OCI-LY1 (cell line): ENCODE measurements at regions not wholly inside any gene's neighbourhood (a gene's known extent, or its start where the extent isn't known, plus 50 kb on each side); places are given as distances from the start of the nearest gene placed in this dataset.

ENCODE experiments used
- H2AFZ ChIP-seq: fragments of 200-600 bp; sonication (generic), shearing (Covaris generic); 2 replicates; pipeline ENCODE4 v1.6.0; 2014; ENCODE audit warnings: antibody characterized with exemption, mild to moderate bottlenecking, low read length
- H3F3A ChIP-seq: fragments of 200-600 bp; sonication (generic), shearing (Covaris generic); 2 replicates; pipeline ENCODE4 v1.6.0; 2014; ENCODE audit warnings: mild to moderate bottlenecking, antibody characterized with exemption, low read length, moderate library complexity; ENCODE audit not compliant: insufficient read depth
- H3K27ac ChIP-seq: fragments of 200-600 bp; sonication (generic); 2 replicates; pipeline ENCODE4 v1.5.1; 2014; ENCODE audit warnings: low read length, mixed run types, mild to moderate bottlenecking, low read depth; ENCODE audit not compliant: poor library complexity, severe bottlenecking
- H3K27me3 ChIP-seq: fragments of 200-600 bp; sonication (generic); 2 replicates; pipeline ENCODE4 v1.6.0; 2014; ENCODE audit warnings: antibody characterized with exemption, mild to moderate bottlenecking, low read length, moderate library complexity; ENCODE audit not compliant: insufficient read depth
- H3K36me3 ChIP-seq: fragments of 200-600 bp; sonication (generic); 2 replicates; pipeline ENCODE4 v1.6.1; 2014; ENCODE audit warnings: mild to moderate bottlenecking, antibody characterized with exemption, low read length, moderate library complexity, mixed read lengths; ENCODE audit not compliant: insufficient read depth
- H3K4me1 ChIP-seq: fragments of 200-600 bp; sonication (generic); 2 replicates; pipeline ENCODE4 v1.5.1; 2014; ENCODE audit warnings: mild to moderate bottlenecking, low read length, moderate library complexity; ENCODE audit not compliant: insufficient read depth, severe bottlenecking
- H3K4me2 ChIP-seq: fragments of 200-600 bp; sonication (generic), shearing (Covaris generic); 2 replicates; pipeline ENCODE4 v1.6.1; 2014; ENCODE audit warnings: low read length
- H3K4me3 ChIP-seq: fragments of 200-600 bp; sonication (generic); 2 replicates; pipeline ENCODE4 v1.5.1; 2014; ENCODE audit warnings: low read length, low read depth, mild to moderate bottlenecking, mixed read lengths; ENCODE audit not compliant: poor library complexity, severe bottlenecking
- H3K79me2 ChIP-seq: fragments of 200-600 bp; shearing (Covaris generic); 2 replicates; pipeline ENCODE4 v1.6.1; 2016; ENCODE audit warnings: mixed run types, low read length, mixed read lengths; ENCODE audit not compliant: insufficient read depth
- H3K9ac ChIP-seq: fragments of 200-600 bp; sonication (generic), shearing (Covaris generic); 2 replicates; pipeline ENCODE4 v1.6.1; 2014; ENCODE audit warnings: mild to moderate bottlenecking, low read length, mixed read lengths
- H3K9me2 ChIP-seq: fragments of 200-600 bp; sonication (generic), shearing (Covaris generic); 2 replicates; pipeline ENCODE4 v1.6.1; 2014; ENCODE audit warnings: low read depth, mild to moderate bottlenecking, low read length, mixed read lengths
- H3K9me3 ChIP-seq: fragments of 200-600 bp; shearing (Covaris generic); 2 replicates; pipeline ENCODE4 v1.6.1; 2014; ENCODE audit warnings: low read length, mixed read lengths
- H4K20me1 ChIP-seq: fragments of 200-600 bp; sonication (generic), shearing (Covaris generic); 2 replicates; pipeline ENCODE4 v1.6.0; 2016; ENCODE audit warnings: mild to moderate bottlenecking, low read length; ENCODE audit not compliant: insufficient read depth
- CTCF ChIP-seq: fragments of 200-600 bp; sonication (generic), shearing (Covaris generic); IDR thresholded peaks from 2 replicates; pipeline ENCODE4 v1.5.1; 2017; ENCODE audit warnings: mild to moderate bottlenecking, antibody characterized with exemption, low read length, moderate library complexity, mixed read lengths
- EZH2 ChIP-seq: fragments of 200-600 bp; sonication (generic), shearing (Covaris generic); IDR thresholded peaks from 2 replicates; pipeline ENCODE4 v1.8.0; 2017; ENCODE audit warnings: borderline replicate concordance, mixed run types, mild to moderate bottlenecking, antibody characterized with exemption, low read length, moderate library complexity, mixed read lengths

- H2AFZ ChIP-seq, result no peak overlapping the region
- no peak overlapping the region for H3K9ac ChIP-seq
- H3K4me1 ChIP-seq, result no peaks in the 10 kb centered on the region
- no peaks in the 10 kb centered on the region for H3K36me3 ChIP-seq
- H3K4me2 ChIP-seq, result no peak overlapping the region
- H3K9me3 ChIP-seq, result no peaks in the 10 kb centered on the region
- H3K4me3 ChIP-seq, result no peak overlapping the region
- no peaks in the 10 kb centered on the region for H3K27me3 ChIP-seq
- H3K9me2 ChIP-seq, result peaks cover 4% of the 10 kb centered on the region
- H3K79me2 ChIP-seq, result no peaks in the 10 kb centered on the region
- TF ChIP-seq EZH2, result no peak
- TF ChIP-seq CTCF, result no peak
- H3F3A ChIP-seq, result no peaks in the 10 kb centered on the region
- H4K20me1 ChIP-seq, result no peaks in the 10 kb centered on the region
- H3K27ac ChIP-seq, result no peak overlapping the region
Measured at GRCh38 chr7:118845791-118846190, 621.3 kb downstream of the ANKRD7 start.

- H3K9ac ChIP-seq, result no peak overlapping the region
- no peaks in the 10 kb centered on the region for H3K36me3 ChIP-seq
- H2AFZ ChIP-seq, result no peak overlapping the region
- no peak overlapping the region for H3K4me2 ChIP-seq
- no peaks in the 10 kb centered on the region for H3K9me3 ChIP-seq
- H3K27me3 ChIP-seq, result no peaks in the 10 kb centered on the region
- H4K20me1 ChIP-seq, result no peaks in the 10 kb centered on the region
- peaks cover 4% of the 10 kb centered on the region for H3K9me2 ChIP-seq
- H3F3A ChIP-seq, result no peaks in the 10 kb centered on the region
- H3K4me1 ChIP-seq, result no peaks in the 10 kb centered on the region
- no peak overlapping the region for H3K4me3 ChIP-seq
- H3K79me2 ChIP-seq, result no peaks in the 10 kb centered on the region
- H3K27ac ChIP-seq, result no peak overlapping the region
- no peak for TF ChIP-seq EZH2
- no peak for TF ChIP-seq CTCF
Measured at GRCh38 chr7:118846977-118847376, 622.5 kb downstream of the ANKRD7 start.

- H3K9ac ChIP-seq, result no peak overlapping the region
- no peaks in the 10 kb centered on the region for H4K20me1 ChIP-seq
- TF ChIP-seq CTCF (no peak), EZH2 (no peak)
- no peaks in the 10 kb centered on the region for H3K36me3 ChIP-seq
- no peaks in the 10 kb centered on the region for H3K9me3 ChIP-seq
- H2AFZ ChIP-seq, result no peak overlapping the region
- no peak overlapping the region for H3K4me2 ChIP-seq
- no peak overlapping the region for H3K4me3 ChIP-seq
- no peaks in the 10 kb centered on the region for H3K27me3 ChIP-seq
- no peaks in the 10 kb centered on the region for H3F3A ChIP-seq
- H3K79me2 ChIP-seq, result no peaks in the 10 kb centered on the region
- H3K4me1 ChIP-seq, result no peaks in the 10 kb centered on the region
- H3K27ac ChIP-seq, result no peak overlapping the region
- H3K9me2 ChIP-seq, result no peaks in the 10 kb centered on the region
Measured at GRCh38 chr7:118855290-118855689, 630.8 kb downstream of the ANKRD7 start.
